Loucy (cell line): ENCODE measurements at regions not wholly inside any gene's neighbourhood (a gene's known extent, or its start where the extent isn't known, plus 50 kb on each side); places are given as distances from the start of the nearest gene placed in this dataset.

Experiments used
- CTCF ChIP-seq: fragments of 200-600 bp; sonication (generic); conservative IDR thresholded peaks from 2 replicates; pipeline ENCODE4 v1.5.1; 2014; ENCODE audit warnings: mild to moderate bottlenecking, antibody characterized with exemption, low read length
- EZH2phosphoT487 ChIP-seq: fragments of 200-600 bp; IDR thresholded peaks from 2 replicates; pipeline ENCODE4 v1.6.1; 2018; ENCODE audit warnings: antibody characterized with exemption, mild to moderate bottlenecking, moderate library complexity, borderline replicate concordance

- TF ChIP-seq CTCF (no peak), EZH2phosphoT487 (no peak)
Measured at GRCh38 chr2:64750817-64751285, 97.1 kb upstream of the SERTAD2 start.
